HG03108 (cell line): ENCODE measurements at regions not wholly inside any gene's neighbourhood (a gene's known extent, or its start where the extent isn't known, plus 50 kb on each side); places are given as distances from the start of the nearest gene placed in this dataset.
A peak's percentile ranks its signal among the peaks of the same experiment; 100 is the strongest.
"Not testable (repeated sequence)": the region's sequence is repeated elsewhere in the genome, so short reads cannot be mapped to it uniquely, and the experiment has no call there.

ENCODE experiments used
- ATAC-seq: cut with Tn5 transposase; IDR thresholded peaks from one replicate; pipeline ENCODE4 v1.9.1; 2021; ENCODE audit warnings: moderate library complexity; ENCODE audit not compliant: unreplicated experiment

GRCh38 chr5:162762119-162762518, 675.3 kb upstream of the CCNG1 start:
- ATAC-seq: no peak

GRCh38 chr5:162769019-162769418, 668.4 kb upstream of the CCNG1 start:
- ATAC-seq: no peak

GRCh38 chr5:162785673-162786072, 651.7 kb upstream of the CCNG1 start:
- ATAC-seq: no peak

- ATAC-seq: no peak
These were observed 651.2 kb upstream of the CCNG1 start for GRCh38 chr5:162786234-162786633.

GRCh38 chr5:162796507-162796906, 640.9 kb upstream of the CCNG1 start:
- ATAC-seq: no peak

- ATAC-seq: no peak
These were observed 637.1 kb upstream of the CCNG1 start for GRCh38 chr5:162800301-162800700.

- ATAC-seq: no peak
These were observed 636.2 kb upstream of the CCNG1 start for GRCh38 chr5:162801235-162801634.

GRCh38 chr5:162806195-162806594, 631.2 kb upstream of the CCNG1 start:
- no peak for ATAC-seq

- no peak for ATAC-seq
These were observed 626.3 kb upstream of the CCNG1 start for GRCh38 chr5:162811071-162811470.

GRCh38 chr5:162816816-162817215, 620.6 kb upstream of the CCNG1 start:
- no peak for ATAC-seq

GRCh38 chr5:162817364-162817763, 620.0 kb upstream of the CCNG1 start:
- ATAC-seq: no peak

- ATAC-seq: not testable (repeated sequence)
These were observed 615.7 kb upstream of the CCNG1 start for GRCh38 chr5:162821664-162822063.

GRCh38 chr5:162824360-162824759, 613.0 kb upstream of the CCNG1 start:
- peak; percentile 77 for ATAC-seq

GRCh38 chr5:162837155-162837554, 600.2 kb upstream of the CCNG1 start:
- ATAC-seq: no peak

- ATAC-seq: no peak
These were observed 594.7 kb upstream of the CCNG1 start for GRCh38 chr5:162842727-162843126.

GRCh38 chr5:162852134-162852533, 585.3 kb upstream of the CCNG1 start:
- ATAC-seq: no peak

- ATAC-seq: no peak
These were observed 578.6 kb upstream of the CCNG1 start for GRCh38 chr5:162858770-162859169.

GRCh38 chr5:162870966-162871365, 566.4 kb upstream of the CCNG1 start:
- ATAC-seq: no peak

GRCh38 chr5:162882629-162883028, 554.8 kb upstream of the CCNG1 start:
- no peak for ATAC-seq

GRCh38 chr5:162886717-162887116, 550.7 kb upstream of the CCNG1 start:
- ATAC-seq: no peak

- ATAC-seq: no peak
These were observed 549.1 kb upstream of the CCNG1 start for GRCh38 chr5:162888268-162888667.

GRCh38 chr5:162911873-162912272, 525.5 kb upstream of the CCNG1 start:
- ATAC-seq: no peak

- no peak for ATAC-seq
These were observed 521.0 kb upstream of the CCNG1 start for GRCh38 chr5:162916368-162916767.

- ATAC-seq: no peak
These were observed 508.3 kb upstream of the CCNG1 start for GRCh38 chr5:162929104-162929503.
